HG02981 (cell line): ENCODE measurements at regions not wholly inside any gene's neighbourhood (a gene's known extent, or its start where the extent isn't known, plus 50 kb on each side); places are given as distances from the start of the nearest gene placed in this dataset.
"Not testable (repeated sequence)": the region's sequence is repeated elsewhere in the genome, so short reads cannot be mapped to it uniquely, and the experiment has no call there.

Experiments used
- ATAC-seq: cut with Tn5 transposase; IDR thresholded peaks from one replicate; pipeline ENCODE4 v1.9.1; 2021; ENCODE audit warnings: mild to moderate bottlenecking, moderate library complexity; ENCODE audit not compliant: unreplicated experiment

GRCh38 chr5:8693341-8693844 lies 824.4 kb downstream of the MTRR start:
- no peak for ATAC-seq

- ATAC-seq: no peak
Measured at GRCh38 chr5:8694545-8694944, 825.6 kb downstream of the MTRR start.

- ATAC-seq: no peak
Measured at GRCh38 chr5:8695902-8696845, 827.2 kb downstream of the MTRR start.

GRCh38 chr5:8700222-8700621 lies 831.3 kb downstream of the MTRR start:
- ATAC-seq: no peak

- no peak for ATAC-seq
Measured at GRCh38 chr5:8700671-8701070, 831.7 kb downstream of the MTRR start.

- no peak for ATAC-seq
Measured at GRCh38 chr5:8701251-8701650, 832.3 kb downstream of the MTRR start.

DNA sequence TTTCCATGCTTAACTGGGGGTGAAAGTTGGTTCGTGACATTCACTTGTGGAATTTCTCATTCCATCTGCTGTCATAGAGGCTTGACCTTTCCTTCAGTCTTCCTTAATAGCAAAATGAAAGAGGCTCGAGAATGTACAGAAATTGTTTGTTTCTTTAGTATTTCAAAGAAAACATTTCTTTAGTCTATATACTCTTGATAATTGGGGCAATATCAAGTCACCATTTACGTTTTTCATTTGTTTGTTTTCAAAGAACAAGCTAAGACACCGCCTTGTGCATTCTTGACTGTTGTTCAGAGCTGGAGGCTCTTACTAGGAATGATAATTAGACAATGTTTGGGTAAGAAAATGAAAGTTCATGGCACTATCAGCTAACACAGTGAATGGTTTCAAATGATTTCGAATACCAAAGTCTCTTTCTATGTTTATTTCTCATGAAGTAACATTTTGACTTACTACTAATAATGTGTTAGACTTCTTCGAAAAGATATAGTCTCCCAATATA lies 835.4 kb downstream of the SEMA5A start:
- ATAC-seq: no peak

DNA sequence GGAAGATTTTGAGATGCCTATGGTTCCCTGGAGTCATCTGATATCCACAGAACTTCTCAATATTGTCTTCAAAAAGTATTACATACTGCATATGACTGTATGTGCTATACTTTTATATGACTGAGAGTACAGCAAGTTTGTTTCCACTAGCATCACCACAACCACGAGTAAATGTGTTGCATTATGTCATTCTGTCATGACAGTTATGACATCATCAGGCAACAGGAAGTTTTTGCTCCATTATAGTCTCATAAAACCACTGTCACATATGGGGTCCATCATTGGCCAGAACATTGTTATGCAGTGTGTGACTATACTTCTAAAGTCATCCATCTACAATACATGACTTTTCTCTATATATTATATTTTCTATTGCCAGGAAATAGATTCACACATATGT lies 831.7 kb downstream of the SEMA5A start:
- no peak for ATAC-seq

- ATAC-seq: no peak
Measured at GRCh38 chr5:8714861-8715260, 831.0 kb downstream of the SEMA5A start.

GRCh38 chr5:8719796-8720195 lies 826.1 kb downstream of the SEMA5A start:
- ATAC-seq: no peak

DNA sequence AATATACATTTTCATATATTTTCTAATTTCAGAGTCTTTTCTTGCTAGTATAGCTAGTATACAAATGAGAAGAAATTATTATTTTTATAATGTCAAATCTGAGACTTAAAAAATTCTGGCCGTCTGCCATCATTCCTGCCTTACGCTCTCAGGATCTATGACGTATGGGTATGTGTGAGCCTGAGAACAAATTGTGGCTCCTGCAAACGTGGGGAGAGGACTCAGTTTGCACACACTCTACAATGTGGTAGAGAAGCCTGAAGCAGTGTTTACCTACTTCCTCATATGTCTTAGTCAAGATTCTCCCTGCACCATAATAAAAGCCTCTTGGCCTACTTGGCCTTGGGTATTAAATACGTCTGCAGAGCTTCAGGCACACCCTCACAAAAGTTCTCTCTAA lies 825.4 kb downstream of the SEMA5A start:
- no peak for ATAC-seq

DNA sequence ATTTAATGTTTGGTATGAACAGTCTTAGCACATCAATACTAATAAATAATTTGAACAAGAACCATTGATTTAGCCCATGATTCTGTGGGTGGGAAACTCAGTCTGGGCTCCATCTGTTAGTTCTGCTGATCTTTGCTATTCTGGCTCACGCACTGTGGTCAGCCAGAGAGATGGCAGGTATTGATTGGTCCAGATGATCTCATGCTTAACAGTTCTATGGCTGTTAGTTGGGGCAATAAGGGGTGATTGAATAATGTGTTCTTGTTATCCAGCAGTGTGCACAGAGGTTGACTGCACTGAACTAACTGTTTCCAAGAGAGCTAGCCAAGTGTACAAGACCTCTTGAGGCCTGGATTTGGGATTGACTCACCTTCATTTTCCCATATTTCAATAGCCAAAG lies 824.3 kb downstream of the SEMA5A start:
- ATAC-seq: no peak

DNA sequence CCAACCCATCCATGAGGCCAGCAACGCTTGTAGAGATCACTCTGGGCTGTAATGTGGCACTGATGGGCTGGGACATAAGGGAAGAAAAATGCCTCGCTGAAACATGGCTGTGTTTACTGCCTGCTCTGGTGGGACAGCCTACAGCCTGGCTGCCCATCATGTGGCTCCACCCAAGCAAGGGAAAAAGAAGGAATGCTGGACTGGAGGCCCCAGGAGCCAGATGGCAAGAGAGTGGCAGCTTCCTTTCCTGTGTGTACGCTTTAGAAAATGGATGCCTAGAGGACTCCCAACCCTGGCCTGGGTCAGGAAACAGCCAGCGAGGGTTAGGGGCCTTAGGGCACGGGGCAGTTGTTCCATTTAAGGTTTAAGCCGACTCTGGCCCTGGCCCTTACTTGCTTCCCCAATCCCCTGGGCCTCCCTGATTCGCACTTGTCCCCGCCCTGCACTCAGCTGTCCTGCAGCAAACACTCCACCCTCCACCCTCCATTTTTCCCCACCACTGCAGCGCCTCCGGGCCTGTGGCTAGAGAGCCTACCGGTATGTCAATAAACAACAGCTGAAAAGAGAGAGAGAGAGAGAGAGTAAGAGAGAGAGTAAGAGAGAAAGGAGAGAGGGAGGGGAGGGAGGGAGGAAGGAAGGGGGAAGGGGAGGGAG lies 819.4 kb downstream of the SEMA5A start:
- no peak for ATAC-seq

DNA sequence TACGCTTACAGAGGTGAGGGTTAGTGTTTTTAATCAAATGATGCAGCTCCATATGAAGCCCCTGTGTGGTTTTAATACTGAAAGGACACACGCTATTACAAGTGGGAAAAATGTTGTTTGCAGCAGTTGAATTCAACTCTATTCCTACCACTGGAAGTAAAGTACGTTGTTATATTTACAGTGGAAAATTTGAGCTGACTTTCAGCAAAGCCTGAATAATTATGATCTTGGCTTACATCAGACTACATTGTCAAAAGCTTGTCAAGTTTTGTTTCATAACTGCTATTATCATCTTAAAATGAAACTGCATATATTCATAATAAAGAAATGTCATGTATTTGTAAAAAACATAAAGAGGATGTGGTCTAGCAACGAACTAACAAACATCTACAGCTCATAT lies 818.5 kb downstream of the SEMA5A start:
- ATAC-seq: no peak

DNA sequence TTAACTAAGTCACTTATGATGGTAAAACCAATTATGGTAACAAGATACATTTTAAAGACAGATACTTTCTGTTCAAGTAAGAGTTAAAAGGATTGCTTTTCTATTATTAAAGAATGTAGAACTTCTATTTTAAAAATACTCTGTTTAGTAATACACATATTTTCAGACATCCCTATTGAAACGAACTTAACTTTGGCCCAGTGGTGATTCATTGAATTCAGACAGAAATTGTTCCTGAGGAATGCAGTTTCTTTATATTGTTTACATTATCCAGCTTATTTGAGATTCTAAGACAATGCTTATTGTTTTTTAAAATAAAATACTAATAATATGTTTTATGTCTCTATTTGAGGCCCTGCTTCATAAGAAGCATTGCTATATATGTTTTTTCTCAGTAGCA lies 816.4 kb downstream of the SEMA5A start:
- no peak for ATAC-seq

DNA sequence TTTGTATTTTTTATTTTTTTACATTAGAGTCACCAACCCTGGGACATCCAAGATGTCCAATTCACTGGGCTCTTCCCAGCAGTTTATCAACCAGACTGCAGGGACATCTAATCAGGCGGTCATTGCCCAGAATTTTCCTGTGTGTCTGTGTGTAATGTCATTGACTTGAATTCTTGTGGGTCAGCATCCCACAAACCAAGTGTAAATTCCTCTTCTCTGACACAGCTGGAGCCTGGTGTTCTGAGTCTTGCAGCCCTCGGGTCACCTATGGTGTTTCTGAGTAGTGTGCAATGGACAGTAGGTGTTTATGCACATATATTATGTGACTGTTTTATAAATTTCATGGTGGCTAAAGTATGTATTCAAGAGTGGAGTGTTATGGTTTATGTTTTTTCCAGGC lies 815.7 kb downstream of the SEMA5A start:
- ATAC-seq: no peak

DNA sequence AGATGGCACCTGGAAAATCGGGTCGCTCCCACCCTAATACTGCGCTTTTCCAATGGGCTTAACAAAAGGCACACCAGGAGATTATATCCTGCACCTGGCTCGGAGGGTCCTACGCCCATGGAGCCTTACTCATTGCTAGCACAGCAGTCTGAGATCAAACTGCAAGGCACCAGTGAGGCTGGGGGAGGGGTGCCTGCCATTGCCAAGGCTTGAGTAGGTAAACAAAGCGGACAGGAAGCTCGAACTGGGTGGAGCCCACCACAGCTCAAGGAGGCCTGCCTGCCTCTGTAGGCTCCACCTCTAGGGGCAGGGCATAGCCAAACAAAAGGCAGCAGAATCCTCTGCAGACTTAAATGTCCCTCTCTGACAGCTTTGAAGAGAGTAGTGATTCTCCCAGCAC lies 814.8 kb downstream of the SEMA5A start:
- not testable (repeated sequence) for ATAC-seq

DNA sequence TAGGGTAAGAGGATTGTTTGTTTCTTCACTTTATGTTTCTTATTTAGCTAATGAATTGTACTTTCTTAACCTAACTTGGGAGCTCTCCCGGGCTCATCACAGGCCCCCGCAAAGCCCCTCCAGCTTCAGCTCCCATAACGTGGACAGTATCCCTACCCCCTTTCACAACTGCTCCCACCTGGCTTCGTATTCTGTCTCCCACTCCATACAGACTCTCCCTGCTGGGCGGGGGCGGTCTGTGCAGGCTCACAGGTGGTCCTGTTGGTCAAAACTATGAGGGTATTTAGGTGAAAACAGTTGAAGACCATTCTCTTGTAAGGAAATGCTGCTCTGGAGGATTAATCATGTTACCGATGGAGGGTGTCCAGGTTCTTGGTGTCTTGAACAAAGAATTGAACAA lies 805.3 kb downstream of the SEMA5A start:
- ATAC-seq: no peak

DNA sequence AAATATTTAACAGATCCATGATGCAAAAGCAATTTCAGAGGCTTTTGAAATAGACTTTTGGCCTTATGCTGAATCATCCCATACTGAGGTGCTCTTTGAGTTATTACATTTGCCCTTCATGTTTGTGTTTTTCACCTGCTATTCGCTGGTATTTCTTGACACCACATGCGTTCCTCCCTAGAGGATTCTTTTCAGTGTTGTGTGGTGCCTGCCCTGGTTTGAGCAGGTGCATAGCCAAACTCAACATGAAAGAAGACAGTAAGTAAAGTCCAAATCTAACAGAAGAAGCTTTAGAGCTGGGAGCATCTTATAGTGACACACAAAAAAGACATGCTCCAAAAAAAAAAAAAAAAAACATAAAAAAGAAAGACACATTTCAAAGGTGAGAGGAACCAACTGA lies 796.3 kb downstream of the SEMA5A start:
- no peak for ATAC-seq

- ATAC-seq: no peak
Measured at GRCh38 chr5:8750100-8750499, 795.8 kb downstream of the SEMA5A start.

DNA sequence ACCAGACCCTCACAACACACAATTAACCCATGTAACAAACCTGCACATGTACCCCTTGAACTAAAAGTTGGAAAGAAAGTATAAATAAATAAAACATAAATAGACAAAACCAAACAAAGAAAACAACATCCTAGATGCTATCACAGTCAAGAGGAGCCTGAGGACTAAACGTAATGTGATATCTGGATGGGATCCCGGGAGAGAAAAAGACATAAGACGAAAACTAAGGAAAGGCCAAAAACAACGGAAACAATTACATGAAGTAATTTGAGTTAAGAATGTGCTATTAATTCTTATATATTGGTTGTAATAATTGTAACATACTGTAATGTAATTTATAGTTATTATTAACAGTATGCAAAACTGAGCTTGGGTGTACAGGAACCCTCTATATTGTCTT lies 793.9 kb downstream of the SEMA5A start:
- no peak for ATAC-seq

DNA sequence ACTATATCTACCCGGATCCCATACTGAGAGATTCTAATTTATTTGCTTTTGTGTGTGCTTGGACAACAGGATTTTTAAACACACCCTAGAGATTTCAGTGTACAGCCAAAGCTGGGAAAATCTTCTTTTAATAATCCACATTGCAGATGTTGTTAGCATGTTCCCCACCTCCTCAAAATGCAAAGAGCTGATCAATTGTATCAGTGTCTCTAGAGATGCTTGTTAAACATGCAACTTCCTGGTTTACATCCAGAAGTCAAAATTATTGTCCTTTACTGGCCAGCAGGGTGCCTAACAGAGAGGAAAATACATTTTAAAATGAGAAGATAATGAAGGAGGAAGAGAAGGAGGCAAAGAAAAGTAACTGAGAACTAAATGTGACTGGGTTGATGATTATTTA lies 793.3 kb downstream of the SEMA5A start:
- ATAC-seq: no peak
